ENCODE measurements at regions not wholly inside any gene's neighbourhood (a gene's known extent, or its start where the extent isn't known, plus 50 kb on each side); places are given as distances from the start of the nearest gene placed in this dataset.

GRCh38 chr3:137854533-137855261, 90.6 kb downstream of the SOX14 start (continued):
- no peak for TF ChIP-seq TCF7L2 (IDR thresholded peaks at IDR 0.05; ENCODE audit: borderline replicate concordance, low read depth, low read length)
- no peak for TF ChIP-seq KLF9 (tag by site-specific recombination; IDR thresholded peaks at IDR 0.05; ENCODE audit: low read depth)

GRCh38 chr3:137866001-137866400, 101.9 kb downstream of the SOX14 start:
- POLR2A ChIA-PET = no interaction called here
- no peaks in the 10 kb centered on the region for H3K9me3 ChIP-seq (ENCODE audit: control insufficient read depth, insufficient read depth, low read depth, low read length)
- H3K27ac ChIP-seq (ENCODE audit: extremely low read depth, low read depth, low read length) = no peak overlapping the region
- H3K4me3 ChIP-seq (ENCODE audit: low read depth, low read length) = no peak overlapping the region
- CTCF ChIA-PET = no interaction called here
- no peaks in the 10 kb centered on the region for H3K36me3 ChIP-seq (ENCODE audit: control insufficient read depth in 2 of 2, insufficient read depth in 1 of 2, low read length in 2 of 2)
- TF ChIP-seq ZNF610 (tag by site-specific recombination; IDR thresholded peaks at IDR 0.05; ENCODE audit: borderline replicate concordance) = no peak
- no peak for TF ChIP-seq ZFP37 (tag by site-specific recombination; IDR thresholded peaks at IDR 0.05)
- TF ChIP-seq ZNF155 (tag by site-specific recombination; IDR thresholded peaks at IDR 0.05) = no peak
- TF ChIP-seq ZNF791 (tag by site-specific recombination; IDR thresholded peaks at IDR 0.05) = no peak
- TF ChIP-seq ZNF837 (tag by site-specific recombination; IDR thresholded peaks at IDR 0.05) = no peak
- TF ChIP-seq ZNF16 (tag by site-specific recombination; IDR thresholded peaks at IDR 0.05; ENCODE audit: low read depth) = no peak
- TF ChIP-seq KLF1 (tag by site-specific recombination; IDR thresholded peaks at IDR 0.05) = no peak
- H3K4me1 ChIP-seq (ENCODE audit: control insufficient read depth, insufficient read depth, low read length) = no peaks in the 10 kb centered on the region

- no peak overlapping the region for H3K27ac ChIP-seq (ENCODE audit: extremely low read depth, low read depth, low read length)
- H3K36me3 ChIP-seq (ENCODE audit: control insufficient read depth in 2 of 2, insufficient read depth in 1 of 2, low read length in 2 of 2) = no peaks in the 10 kb centered on the region
- POLR2A ChIA-PET = no interaction called here
- no peaks in the 10 kb centered on the region for H3K9me3 ChIP-seq (ENCODE audit: control insufficient read depth, insufficient read depth, low read depth, low read length)
- CTCF ChIA-PET = no interaction called here
- H3K4me1 ChIP-seq (ENCODE audit: control insufficient read depth, insufficient read depth, low read length) = no peaks in the 10 kb centered on the region
- no peak overlapping the region for H3K4me3 ChIP-seq (ENCODE audit: low read depth, low read length)
- no peak for TF ChIP-seq ZBTB21 (tag by site-specific recombination; IDR thresholded peaks at IDR 0.05)
Observed at GRCh38 chr3:137866933-137867332, 102.8 kb downstream of the SOX14 start.

DNA sequence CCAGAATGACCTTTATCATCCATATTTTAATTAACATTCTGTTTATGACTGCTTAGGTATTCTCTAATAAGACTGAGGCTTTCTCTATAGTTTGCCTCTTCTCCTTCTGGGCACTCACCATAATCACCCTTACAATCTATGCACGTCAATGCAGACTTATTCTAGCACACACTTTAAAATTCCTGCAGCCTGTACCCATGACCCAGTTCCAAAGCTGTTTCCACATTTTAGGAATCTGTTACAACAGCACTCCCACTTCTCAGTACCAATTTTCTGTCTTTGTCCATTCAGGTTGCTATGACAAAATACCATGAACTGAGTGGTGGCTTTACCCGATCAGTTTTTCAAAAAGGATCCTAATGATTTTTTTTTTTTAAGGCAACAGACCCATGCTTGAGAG, 103.5 kb downstream of the SOX14 start:
- Histone ChIP-seq H3K27ac (ENCODE audit: extremely low read depth, low read depth, low read length) (no peak overlapping the region), H3K4me1 (ENCODE audit: control insufficient read depth, insufficient read depth, low read length) (no peaks in the 10 kb centered on the region), H3K4me3 (ENCODE audit: low read depth, low read length) (no peak overlapping the region), H3K36me3 (ENCODE audit: control insufficient read depth in 2 of 2, insufficient read depth in 1 of 2, low read length in 2 of 2) (no peaks in the 10 kb centered on the region), H3K9me3 (ENCODE audit: control insufficient read depth, insufficient read depth, low read depth, low read length) (no peaks in the 10 kb centered on the region)
- ChIA-PET POLR2A (no interaction called here), CTCF (no interaction called here)
- TF ChIP-seq ELK4 (IDR thresholded peaks at IDR 0.05; ENCODE audit: borderline replicate concordance, low read depth, low read length) (no peak), ZNF416 (tag by site-specific recombination; IDR thresholded peaks at IDR 0.05) (no peak), ZFP69B (tag by site-specific recombination; IDR thresholded peaks at IDR 0.05) (no peak)

- ChIA-PET CTCF (no interaction called here), POLR2A (no interaction called here)
- no peaks in the 10 kb centered on the region for H3K36me3 ChIP-seq (ENCODE audit: control insufficient read depth in 2 of 2, insufficient read depth in 1 of 2, low read length in 2 of 2)
- no peak overlapping the region for H3K4me3 ChIP-seq (ENCODE audit: low read depth, low read length)
- H3K9me3 ChIP-seq (ENCODE audit: control insufficient read depth, insufficient read depth, low read depth, low read length) = no peaks in the 10 kb centered on the region
- H3K27ac ChIP-seq (ENCODE audit: extremely low read depth, low read depth, low read length) = no peak overlapping the region
- H3K4me1 ChIP-seq (ENCODE audit: control insufficient read depth, insufficient read depth, low read length) = no peaks in the 10 kb centered on the region
- TF ChIP-seq ZFP41 (tag by site-specific recombination; IDR thresholded peaks at IDR 0.05; ENCODE audit: borderline replicate concordance) (no peak), ZNF76 (tag by site-specific recombination; IDR thresholded peaks at IDR 0.05; ENCODE audit: borderline replicate concordance, low read depth) (no peak), ZNF404 (tag by site-specific recombination; IDR thresholded peaks at IDR 0.05) (no peak), ZNF660 (tag by site-specific recombination; IDR thresholded peaks at IDR 0.05) (no peak), BCL11B (tag by site-specific recombination; IDR thresholded peaks at IDR 0.05; ENCODE audit: low read depth) (no peak), MZF1 (tag by site-specific recombination; IDR thresholded peaks at IDR 0.05; ENCODE audit: borderline replicate concordance) (no peak), ZNF292 (tag by site-specific recombination; IDR thresholded peaks at IDR 0.05; ENCODE audit: borderline replicate concordance, low read depth) (no peak), ZNF121 (tag by site-specific recombination; IDR thresholded peaks at IDR 0.05) (no peak), ZNF10 (tag by site-specific recombination; IDR thresholded peaks at IDR 0.05) (no peak), ZSCAN4 (tag by site-specific recombination; IDR thresholded peaks at IDR 0.05) (no peak), ZNF510 (tag by site-specific recombination; IDR thresholded peaks at IDR 0.05; ENCODE audit: insufficient replicate concordance) (no peak), ZNF792 (tag by site-specific recombination; IDR thresholded peaks at IDR 0.05) (no peak), ZNF776 (tag by site-specific recombination; IDR thresholded peaks at IDR 0.05; ENCODE audit: borderline replicate concordance) (no peak)
Observed at GRCh38 chr3:137869022-137869421, 104.9 kb downstream of the SOX14 start.

Measured in HEK293 (cell line).